Right atrium auricular region (tissue), 2 donors: ENCODE measurements at regions not wholly inside any gene's neighbourhood (a gene's known extent, or its start where the extent isn't known, plus 50 kb on each side); places are given as distances from the start of the nearest gene placed in this dataset.
A peak's percentile ranks its signal among the peaks of the same experiment; 100 is the strongest.

Source experiments
- DNase-seq: peaks from one replicate; pipeline ENCODE4 v3.0.0-alpha.2; 2019; ENCODE audit warnings: low spot score
- H3K27ac ChIP-seq, 2 donors: fragments of 200-600 bp; sonication (generic); 1 replicate in 1 of 2; 2 replicates in 1 of 2; pipeline ENCODE4 v1.5.1; 2016 to 2019
- H3K27me3 ChIP-seq, 2 donors: fragments of 200-600 bp; sonication (generic); one replicate each; pipeline versions ENCODE4 v1.5.1 to v1.6.0; 2017 to 2019
- H3K36me3 ChIP-seq: fragments of 200-600 bp; sonication (generic); one replicate; pipeline ENCODE4 v1.5.1; 2016
- H3K4me1 ChIP-seq, 2 donors: fragments of 200-600 bp; sonication (generic); one replicate each; pipeline versions ENCODE4 v1.5.1 to v1.6.0; 2017 to 2019
- H3K4me3 ChIP-seq, 2 donors: fragments of 200-600 bp; sonication (generic); 1 replicate in 1 of 2; 2 replicates in 1 of 2; pipeline ENCODE4 v1.5.1; 2017 to 2019; ENCODE audit warnings: mild to moderate bottlenecking in 1 of 2, moderate library complexity in 1 of 2
- H3K9me3 ChIP-seq, 2 donors: fragments of 200-600 bp; sonication (generic); one replicate each; pipeline ENCODE4 v1.5.1; 2019
- TF ChIP-seq, protein P1 (sequence below), 2 donors: fragments of 200-600 bp; sonication (generic); IDR thresholded peaks; one replicate each; pipeline ENCODE4 v1.5.1; 2019; ENCODE audit warnings: antibody characterized with exemption in 2 of 2

DNA sequence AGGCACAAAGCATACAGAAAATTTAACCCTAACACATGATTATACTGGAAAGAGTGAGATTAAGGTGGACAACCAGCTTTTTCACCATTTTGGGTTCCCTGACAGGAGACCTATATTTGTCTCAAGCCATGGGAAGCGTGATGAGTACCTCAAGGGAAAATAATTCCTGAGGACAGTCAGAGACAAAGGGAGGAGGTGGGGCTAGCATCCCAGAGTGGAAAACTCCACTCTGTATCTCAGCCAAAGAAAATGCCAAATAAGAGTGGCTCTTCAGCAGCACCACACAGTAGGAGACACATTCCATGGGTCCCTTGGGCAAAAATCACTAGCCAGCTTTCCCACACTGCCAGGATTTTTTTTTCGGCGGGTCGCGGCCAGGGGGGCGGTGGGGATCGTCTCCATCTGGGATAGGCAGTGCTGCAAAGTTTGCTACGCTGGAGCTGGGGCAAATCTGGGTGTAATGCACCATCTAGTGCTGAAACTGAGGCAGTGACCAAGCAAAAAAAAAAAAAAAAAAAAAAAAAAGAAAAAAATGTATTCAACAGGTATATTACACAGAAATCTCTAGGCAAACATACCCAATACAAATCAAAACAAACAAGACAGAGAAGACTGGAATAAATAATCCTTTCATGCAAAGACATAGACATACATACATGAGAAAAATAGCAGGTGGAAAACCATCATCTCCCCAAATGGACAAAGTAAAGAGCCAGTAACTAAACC lies 77.3 kb upstream of the SLC35F1 start:
- no peak for DNase-seq
- TF ChIP-seq, protein P1, sequence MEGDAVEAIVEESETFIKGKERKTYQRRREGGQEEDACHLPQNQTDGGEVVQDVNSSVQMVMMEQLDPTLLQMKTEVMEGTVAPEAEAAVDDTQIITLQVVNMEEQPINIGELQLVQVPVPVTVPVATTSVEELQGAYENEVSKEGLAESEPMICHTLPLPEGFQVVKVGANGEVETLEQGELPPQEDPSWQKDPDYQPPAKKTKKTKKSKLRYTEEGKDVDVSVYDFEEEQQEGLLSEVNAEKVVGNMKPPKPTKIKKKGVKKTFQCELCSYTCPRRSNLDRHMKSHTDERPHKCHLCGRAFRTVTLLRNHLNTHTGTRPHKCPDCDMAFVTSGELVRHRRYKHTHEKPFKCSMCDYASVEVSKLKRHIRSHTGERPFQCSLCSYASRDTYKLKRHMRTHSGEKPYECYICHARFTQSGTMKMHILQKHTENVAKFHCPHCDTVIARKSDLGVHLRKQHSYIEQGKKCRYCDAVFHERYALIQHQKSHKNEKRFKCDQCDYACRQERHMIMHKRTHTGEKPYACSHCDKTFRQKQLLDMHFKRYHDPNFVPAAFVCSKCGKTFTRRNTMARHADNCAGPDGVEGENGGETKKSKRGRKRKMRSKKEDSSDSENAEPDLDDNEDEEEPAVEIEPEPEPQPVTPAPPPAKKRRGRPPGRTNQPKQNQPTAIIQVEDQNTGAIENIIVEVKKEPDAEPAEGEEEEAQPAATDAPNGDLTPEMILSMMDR (IDR thresholded peaks at IDR 0.05), result no peak
- Histone ChIP-seq H3K9me3 (peaks cover 0 to 5% of the 10 kb centered on the region in 2 donors), H3K27me3 (no peaks in the 10 kb centered on the region), H3K36me3 (no peaks in the 10 kb centered on the region), H3K27ac (no peak overlapping the region), H3K4me1 (no peaks in the 10 kb centered on the region), H3K4me3 (no peak overlapping the region)

DNA sequence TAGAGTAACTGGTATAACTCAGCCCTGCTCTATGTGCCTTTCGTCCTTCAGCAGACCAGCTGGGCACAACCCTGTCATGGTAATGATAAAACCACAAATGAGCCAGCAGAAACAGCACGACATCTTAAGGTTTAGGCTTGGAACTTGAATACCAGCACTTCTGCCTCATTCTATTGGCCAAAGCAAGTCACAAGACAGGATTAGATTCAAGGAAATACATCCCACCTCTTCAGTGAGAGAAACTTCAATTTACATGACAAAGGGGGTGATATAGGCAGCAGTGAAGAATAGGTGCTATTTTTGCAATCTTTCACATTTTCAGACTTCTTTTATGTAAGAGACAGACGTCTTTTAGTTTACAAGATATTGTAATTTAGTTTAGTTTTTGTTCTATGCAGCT lies 69.8 kb upstream of the SLC35F1 start:
- Histone ChIP-seq H3K36me3 (no peaks in the 10 kb centered on the region), H3K4me1 (no peaks in the 10 kb centered on the region), H3K4me3 (no peak overlapping the region), H3K27ac (no peak overlapping the region), H3K27me3 (no peaks in the 10 kb centered on the region), H3K9me3 (peaks cover 0 to 10% of the 10 kb centered on the region in 2 donors)
- DNase-seq, result no peak
- TF ChIP-seq, protein P1 (IDR thresholded peaks at IDR 0.05), result no peak

DNA sequence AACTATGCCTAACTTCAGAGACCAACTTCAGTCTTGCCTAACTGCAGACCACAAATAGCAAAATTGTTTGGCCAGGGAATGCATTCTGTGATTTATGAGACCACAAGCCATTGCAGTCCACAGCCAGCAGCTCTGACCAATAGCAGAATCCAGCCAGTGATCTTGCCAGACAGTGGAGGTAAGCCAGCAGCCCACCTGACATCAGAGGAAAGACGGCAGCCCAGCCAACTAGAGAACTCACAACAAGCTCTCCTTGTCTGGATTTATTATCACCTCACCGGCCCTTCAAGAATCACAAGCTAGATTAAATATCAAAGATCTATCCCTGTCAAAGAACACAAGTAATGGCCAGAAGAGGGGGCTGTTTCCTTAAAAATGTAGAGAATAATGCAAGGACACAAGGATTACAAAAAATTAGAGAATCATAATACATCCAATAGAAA lies 66.5 kb upstream of the SLC35F1 start:
- no peaks in the 10 kb centered on the region for H3K27me3 ChIP-seq
- H3K4me3 ChIP-seq, result no peak overlapping the region
- peaks cover 0 to 10% of the 10 kb centered on the region in 2 donors for H3K9me3 ChIP-seq
- no peak for DNase-seq
- no peak overlapping the region for H3K27ac ChIP-seq
- H3K4me1 ChIP-seq, result no peaks in the 10 kb centered on the region
- TF ChIP-seq, protein P1 (IDR thresholded peaks at IDR 0.05), result peak in 1 of 2 donors; percentile 14
- no peaks in the 10 kb centered on the region for H3K36me3 ChIP-seq

DNA sequence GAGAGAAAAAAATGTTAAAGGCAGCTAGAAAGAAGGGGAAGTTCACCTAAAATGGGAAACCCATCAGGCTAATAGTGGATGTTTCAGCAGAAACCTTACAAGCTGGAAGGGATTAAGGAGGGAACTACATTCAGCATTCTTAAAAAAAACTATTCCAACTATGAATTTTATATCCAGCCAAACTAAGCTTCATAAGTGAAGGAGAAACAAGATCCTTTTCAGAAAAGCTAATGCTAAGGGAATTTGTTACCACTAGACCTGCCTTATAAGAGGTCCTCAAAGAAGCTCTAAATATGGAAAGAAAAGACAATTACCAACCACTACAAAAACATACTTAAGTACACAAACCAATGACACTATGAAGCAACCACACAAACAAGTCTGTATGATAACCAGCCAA lies 59.2 kb upstream of the SLC35F1 start:
- no peak overlapping the region for H3K4me3 ChIP-seq
- H3K9me3 ChIP-seq, result peaks cover 0 to 17% of the 10 kb centered on the region in 2 donors
- TF ChIP-seq, protein P1 (IDR thresholded peaks at IDR 0.05), result no peak
- H3K36me3 ChIP-seq, result no peaks in the 10 kb centered on the region
- H3K27ac ChIP-seq, result no peak overlapping the region
- DNase-seq, result no peak
- H3K4me1 ChIP-seq, result no peaks in the 10 kb centered on the region
- H3K27me3 ChIP-seq, result no peaks in the 10 kb centered on the region

DNA sequence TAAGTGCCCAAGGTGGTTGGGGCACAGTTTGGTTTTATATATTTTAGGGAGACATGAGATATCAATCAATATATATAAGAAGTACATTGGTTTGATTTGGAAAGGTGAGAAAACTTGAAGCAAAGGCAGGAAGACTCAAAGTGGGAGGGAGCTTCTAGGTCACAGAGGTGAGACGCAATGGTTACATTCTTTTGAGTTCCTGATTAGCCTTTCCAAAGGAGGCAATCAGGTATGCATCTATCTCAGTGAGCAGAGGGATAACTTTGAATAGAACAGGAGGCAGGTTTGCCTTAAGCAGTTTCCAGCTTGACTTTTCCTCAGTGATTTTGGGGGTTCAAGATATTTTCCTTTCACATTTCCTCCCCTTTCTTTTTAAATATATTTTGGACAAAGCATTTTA lies 58.0 kb upstream of the SLC35F1 start:
- TF ChIP-seq, protein P1 (IDR thresholded peaks at IDR 0.05), result no peak
- Histone ChIP-seq H3K27ac (no peak overlapping the region), H3K9me3 (peaks cover 0 to 17% of the 10 kb centered on the region in 2 donors), H3K36me3 (no peaks in the 10 kb centered on the region), H3K4me3 (no peak overlapping the region), H3K4me1 (no peaks in the 10 kb centered on the region), H3K27me3 (no peaks in the 10 kb centered on the region)
- DNase-seq, result no peak
